Neural cell (in vitro differentiated cells): ENCODE measurements at regions not wholly inside any gene's neighbourhood (a gene's known extent, or its start where the extent isn't known, plus 50 kb on each side); places are given as distances from the start of the nearest gene placed in this dataset.

Experiments used
- H2AFZ ChIP-seq: fragments of 200-600, 300-800 bp; sonication (generic), shearing (Covaris generic); 2 replicates; pipeline ENCODE4 v1.6.0; 2014; ENCODE audit warnings: low read depth, mild to moderate bottlenecking, antibody characterized with exemption, low read length, moderate library complexity
- H3F3A ChIP-seq: fragments of 200-600 bp; shearing (Covaris generic); 2 replicates; pipeline ENCODE4 v1.6.1; 2016; ENCODE audit warnings: mild to moderate bottlenecking, moderate library complexity, mixed read lengths, antibody characterized with exemption, low read length; ENCODE audit not compliant: insufficient read depth, poor library complexity, severe bottlenecking
- H3K27ac ChIP-seq: fragments of 200-600, 300-800 bp; sonication (generic), shearing (Covaris generic); 2 replicates; pipeline ENCODE4 v1.5.1; 2014; ENCODE audit warnings: mild to moderate bottlenecking, low read length, moderate library complexity
- H3K27me3 ChIP-seq: fragments of 300-800, 200-600 bp; sonication (generic), shearing (Covaris generic); 2 replicates; pipeline ENCODE4 v1.6.0; 2014; ENCODE audit warnings: mild to moderate bottlenecking, low read depth, low read length, moderate library complexity; ENCODE audit not compliant: insufficient read depth
- H3K36me3 ChIP-seq: fragments of 300-800, 200-600 bp; sonication (generic), shearing (Covaris generic); 2 replicates; pipeline ENCODE4 v1.5.1; 2014; ENCODE audit warnings: mild to moderate bottlenecking, antibody characterized with exemption, low read length, moderate library complexity; ENCODE audit not compliant: insufficient read depth
- H3K4me2 ChIP-seq: fragments of 300-800, 200-600 bp; sonication (generic), shearing (Covaris generic); 2 replicates; pipeline ENCODE4 v1.6.0; 2014; ENCODE audit warnings: mild to moderate bottlenecking, low read length
- H3K4me3 ChIP-seq: fragments of 300-800, 200-600 bp; sonication (generic), shearing (Covaris generic); 2 replicates; pipeline ENCODE4 v1.5.1; 2014; ENCODE audit warnings: mild to moderate bottlenecking, low read length, moderate library complexity
- H3K79me2 ChIP-seq: fragments of 200-600 bp; shearing (Covaris generic); replicated peaks from 2 replicates; pipeline ENCODE4 v1.6.0; 2014; ENCODE audit warnings: mild to moderate bottlenecking, low read length, moderate library complexity; ENCODE audit not compliant: insufficient read depth
- H3K9ac ChIP-seq: fragments of 300-800, 200-600 bp; sonication (generic), shearing (Covaris generic); 2 replicates; pipeline ENCODE4 v1.6.1; 2016; ENCODE audit warnings: mild to moderate bottlenecking, low read length, mixed read lengths
- H3K9me2 ChIP-seq: fragments of 200-600 bp; shearing (Covaris generic); 2 replicates; pipeline ENCODE4 v1.6.1; 2016; ENCODE audit warnings: mild to moderate bottlenecking, low read length, mixed read lengths; ENCODE audit not compliant: insufficient read depth
- H3K9me3 ChIP-seq: fragments of 200-600, 300-800 bp; sonication (generic), shearing (Covaris generic); 2 replicates; pipeline ENCODE4 v1.6.1; 2016; ENCODE audit warnings: mild to moderate bottlenecking, mixed run types, low read length, moderate library complexity, mixed read lengths
- H4K20me1 ChIP-seq: fragments of 200-600 bp; shearing (Covaris generic); 2 replicates; pipeline ENCODE4 v1.6.1; 2016; ENCODE audit warnings: mild to moderate bottlenecking, mixed run types; ENCODE audit not compliant: insufficient read depth
- CTCF ChIP-seq: fragments of 450-650 bp; IDR thresholded peaks from 2 replicates; pipeline ENCODE4 v1.5.1; 2014; ENCODE audit warnings: antibody characterized with exemption, mild to moderate bottlenecking, moderate library complexity; ENCODE audit not compliant: poor library complexity, severe bottlenecking
- EP300 ChIP-seq: fragments of 450-650 bp; conservative IDR thresholded peaks from 2 replicates; pipeline ENCODE4 v1.6.1; 2014; ENCODE audit warnings: antibody characterized with exemption, mild to moderate bottlenecking, moderate library complexity; ENCODE audit not compliant: poor library complexity, severe bottlenecking
- EZH2 ChIP-seq: fragments of 200-600, 300-800 bp; shearing (Covaris generic), sonication (generic); IDR thresholded peaks from 2 replicates; pipeline ENCODE4 v1.6.1; 2014; ENCODE audit warnings: antibody characterized with exemption, low read length, borderline replicate concordance, mild to moderate bottlenecking; ENCODE audit not compliant: insufficient read depth, poor library complexity, severe bottlenecking
- MXI1 ChIP-seq: fragments of 450-650 bp; conservative IDR thresholded peaks from 2 replicates; pipeline ENCODE4 v1.6.1; 2014; ENCODE audit warnings: antibody characterized with exemption, mild to moderate bottlenecking; ENCODE audit not compliant: poor library complexity, severe bottlenecking
- POLR2AphosphoS5 ChIP-seq: IDR thresholded peaks from 2 replicates; pipeline ENCODE4 v1.6.1; 2012
- RAD21 ChIP-seq: fragments of 450-650 bp; conservative IDR thresholded peaks from 2 replicates; pipeline ENCODE4 v1.6.1; 2014; ENCODE audit warnings: antibody characterized with exemption, mild to moderate bottlenecking, moderate library complexity
- REST ChIP-seq: IDR thresholded peaks from 2 replicates; pipeline ENCODE4 v1.6.1; 2012; ENCODE audit warnings: borderline replicate concordance
- SMC3 ChIP-seq: fragments of 450-650 bp; conservative IDR thresholded peaks from 2 replicates; pipeline ENCODE4 v1.6.1; 2014; ENCODE audit warnings: antibody characterized with exemption, mild to moderate bottlenecking, moderate library complexity; ENCODE audit not compliant: poor library complexity
- TAF1 ChIP-seq: IDR thresholded peaks from 2 replicates; pipeline ENCODE4 v1.6.1; 2012; ENCODE audit warnings: low read depth
- small RNA-seq, 3 experiments: library from RNA; depleted of rRNA; stranded (forward); fragments of <200 nt; gene quantifications; one replicate each; pipeline ENCODE3, GENCODE V24; 2012

- no peak overlapping the region for H3K4me3 ChIP-seq
- no peaks in the 10 kb centered on the region for H3F3A ChIP-seq
- no peak overlapping the region for H3K4me2 ChIP-seq
- TF ChIP-seq RAD21 (no peak), TAF1 (no peak), POLR2AphosphoS5 (no peak), MXI1 (no peak), CTCF (no peak), REST (no peak), SMC3 (no peak), EZH2 (no peak), EP300 (no peak)
- no peaks in the 10 kb centered on the region for H3K27me3 ChIP-seq
- H3K9ac ChIP-seq, result no peak overlapping the region
- no peaks in the 10 kb centered on the region for H3K36me3 ChIP-seq
- H3K9me3 ChIP-seq, result no peaks in the 10 kb centered on the region
- H3K9me2 ChIP-seq, result no peaks in the 10 kb centered on the region
- no peaks in the 10 kb centered on the region for H4K20me1 ChIP-seq
- H3K27ac ChIP-seq, result no peak overlapping the region
- no peaks in the 10 kb centered on the region for H3K79me2 ChIP-seq
- no peak overlapping the region for H2AFZ ChIP-seq
Measured at GRCh38 chr1:22399421-22400091, 52.1 kb upstream of the ZBTB40 start.

Small RNAs in the stretch of these regions (small RNA-seq; reads per million reads assigned to genes)
- gene MIR4418, result 0 reads per million in 3 experiments
